Vagina (tissue), 2 donors: ENCODE measurements at regions not wholly inside any gene's neighbourhood (a gene's known extent, or its start where the extent isn't known, plus 50 kb on each side); places are given as distances from the start of the nearest gene placed in this dataset.

ENCODE experiments used
- POLR2A ChIP-seq, 2 donors: fragments of 450-650 bp; IDR thresholded peaks; one replicate each; pipeline ENCODE4 v1.6.1; 2017; ENCODE audit warnings: antibody characterized with exemption in 2 of 2, mild to moderate bottlenecking in 2 of 2, moderate library complexity in 2 of 2
- TF ChIP-seq, protein P1 (sequence below), 3 experiments: fragments of 450-650 bp in 2 of 3; fragments of 200-600 bp in 1 of 3; sonication (generic) in 1 of 3; IDR thresholded peaks; one replicate each; pipeline ENCODE4 v1.5.1; 2017 to 2019; ENCODE audit warnings: antibody characterized with exemption in 3 of 3, mild to moderate bottlenecking in 2 of 3, moderate library complexity in 2 of 3

DNA sequence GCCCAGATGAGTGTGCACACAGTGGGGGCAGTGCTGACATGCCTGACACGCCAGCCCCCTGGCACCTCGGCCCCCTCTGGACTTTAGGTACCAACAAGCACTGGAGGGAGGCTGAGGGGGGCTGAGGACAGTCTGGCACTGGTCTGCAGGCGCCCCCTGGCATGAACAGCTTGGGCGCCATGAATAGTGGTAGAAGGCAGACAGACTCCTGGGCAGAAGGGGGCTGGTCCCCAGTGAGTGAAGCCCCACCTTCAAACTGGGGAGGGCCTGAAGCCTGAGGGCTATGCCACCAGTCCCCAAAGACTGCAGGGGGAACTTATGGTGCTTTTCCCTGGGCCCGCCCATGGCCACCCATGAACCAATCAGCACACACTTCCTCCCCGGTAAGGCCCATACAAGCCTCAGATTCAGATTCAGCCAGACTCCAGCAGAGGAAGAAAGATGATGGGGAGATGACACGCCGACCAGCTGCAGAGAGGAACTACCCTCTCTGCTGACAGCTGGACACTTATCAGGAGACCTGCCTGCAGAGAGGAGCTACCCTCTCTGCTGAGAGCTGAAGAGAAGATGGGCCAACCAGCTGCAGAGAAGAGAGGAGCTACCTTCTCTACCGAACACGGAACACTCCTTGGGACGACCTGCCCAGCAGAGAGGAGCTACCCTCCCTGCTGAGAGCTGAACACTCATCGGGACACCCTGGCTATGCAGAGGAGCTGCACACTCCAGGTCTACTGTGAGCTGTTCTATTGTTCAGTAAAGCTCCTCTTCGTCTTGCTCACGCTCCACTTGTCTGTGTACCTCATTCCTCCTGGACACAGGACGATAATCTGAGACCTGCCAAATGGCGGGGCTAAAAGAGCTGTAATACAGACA is 324.5 kb downstream of the PCNX1 start:
- TF ChIP-seq, protein P1, sequence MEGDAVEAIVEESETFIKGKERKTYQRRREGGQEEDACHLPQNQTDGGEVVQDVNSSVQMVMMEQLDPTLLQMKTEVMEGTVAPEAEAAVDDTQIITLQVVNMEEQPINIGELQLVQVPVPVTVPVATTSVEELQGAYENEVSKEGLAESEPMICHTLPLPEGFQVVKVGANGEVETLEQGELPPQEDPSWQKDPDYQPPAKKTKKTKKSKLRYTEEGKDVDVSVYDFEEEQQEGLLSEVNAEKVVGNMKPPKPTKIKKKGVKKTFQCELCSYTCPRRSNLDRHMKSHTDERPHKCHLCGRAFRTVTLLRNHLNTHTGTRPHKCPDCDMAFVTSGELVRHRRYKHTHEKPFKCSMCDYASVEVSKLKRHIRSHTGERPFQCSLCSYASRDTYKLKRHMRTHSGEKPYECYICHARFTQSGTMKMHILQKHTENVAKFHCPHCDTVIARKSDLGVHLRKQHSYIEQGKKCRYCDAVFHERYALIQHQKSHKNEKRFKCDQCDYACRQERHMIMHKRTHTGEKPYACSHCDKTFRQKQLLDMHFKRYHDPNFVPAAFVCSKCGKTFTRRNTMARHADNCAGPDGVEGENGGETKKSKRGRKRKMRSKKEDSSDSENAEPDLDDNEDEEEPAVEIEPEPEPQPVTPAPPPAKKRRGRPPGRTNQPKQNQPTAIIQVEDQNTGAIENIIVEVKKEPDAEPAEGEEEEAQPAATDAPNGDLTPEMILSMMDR (IDR thresholded peaks at IDR 0.05), result no peak
- no peak for TF ChIP-seq POLR2A (IDR thresholded peaks at IDR 0.05)
